OCI-LY3 (cell line): ENCODE measurements at regions not wholly inside any gene's neighbourhood (a gene's known extent, or its start where the extent isn't known, plus 50 kb on each side); places are given as distances from the start of the nearest gene placed in this dataset.

ENCODE experiments used
- H2AFZ ChIP-seq: fragments of 200-600, 300-600 bp; shearing (Covaris generic); 2 replicates; pipeline ENCODE4 v1.6.0; 2014; ENCODE audit warnings: antibody characterized with exemption, low read depth, low read length
- H3K27ac ChIP-seq: fragments of 200-600, 300-600 bp; sonication (generic); 2 replicates; pipeline ENCODE4 v1.5.1; 2014; ENCODE audit warnings: mild to moderate bottlenecking, low read length, moderate library complexity, mixed read lengths
- H3K27me3 ChIP-seq: fragments of 200-600, 300-600 bp; sonication (generic); 2 replicates; pipeline ENCODE4 v1.6.1; 2014; ENCODE audit warnings: low read depth, low read length, mixed read lengths
- H3K36me3 ChIP-seq: fragments of 200-600, 300-600 bp; sonication (generic); replicated peaks from 2 replicates; pipeline ENCODE3; 2014; ENCODE audit warnings: low read depth, low read length, mixed read lengths
- H3K4me1 ChIP-seq: fragments of 300-600, 200-600 bp; sonication (generic); 2 replicates; pipeline ENCODE4 v1.6.1; 2014; ENCODE audit warnings: low read length, mixed read lengths
- H3K4me2 ChIP-seq: fragments of 200-600, 300-600 bp; sonication (generic); 2 replicates; pipeline ENCODE4 v1.6.1; 2014; ENCODE audit warnings: low read length, mixed read lengths
- H3K4me3 ChIP-seq: fragments of 300-600, 200-600 bp; sonication (generic); 2 replicates; pipeline ENCODE4 v1.5.1; 2014; ENCODE audit warnings: antibody characterized with exemption, mild to moderate bottlenecking, low read length, moderate library complexity
- H3K79me2 ChIP-seq: fragments of 300-600, 200-600 bp; shearing (Covaris generic); 2 replicates; pipeline ENCODE4 v1.6.1; 2014; ENCODE audit warnings: mild to moderate bottlenecking, low read length, mixed read lengths
- H3K9ac ChIP-seq: fragments of 300-600, 200-600 bp; shearing (Covaris generic); 2 replicates; pipeline ENCODE4 v1.6.0; 2014; ENCODE audit warnings: mild to moderate bottlenecking, low read length, moderate library complexity
- H3K9me3 ChIP-seq: fragments of 200-600, 300-600 bp; shearing (Covaris generic); 2 replicates; pipeline ENCODE4 v1.6.1; 2014; ENCODE audit warnings: low read length, mixed read lengths; ENCODE audit not compliant: insufficient read depth
- H4K20me1 ChIP-seq: fragments of 200-600, 300-600 bp; sonication (generic); 2 replicates; pipeline ENCODE4 v1.6.1; 2016; ENCODE audit warnings: low read length, mixed read lengths; ENCODE audit not compliant: insufficient read depth
- EZH2phosphoT487 ChIP-seq: fragments of 200-600 bp; shearing (Covaris generic); IDR thresholded peaks from 2 replicates; pipeline ENCODE4 v1.6.1; 2018; ENCODE audit warnings: antibody characterized with exemption, mixed run types, low read depth
- TF ChIP-seq, protein P1 (sequence below): fragments of 200-600, 300-600 bp; sonication (generic); IDR thresholded peaks from 2 replicates; pipeline ENCODE4 v1.5.1; 2014; ENCODE audit warnings: antibody characterized with exemption, low read length, low read depth

DNA sequence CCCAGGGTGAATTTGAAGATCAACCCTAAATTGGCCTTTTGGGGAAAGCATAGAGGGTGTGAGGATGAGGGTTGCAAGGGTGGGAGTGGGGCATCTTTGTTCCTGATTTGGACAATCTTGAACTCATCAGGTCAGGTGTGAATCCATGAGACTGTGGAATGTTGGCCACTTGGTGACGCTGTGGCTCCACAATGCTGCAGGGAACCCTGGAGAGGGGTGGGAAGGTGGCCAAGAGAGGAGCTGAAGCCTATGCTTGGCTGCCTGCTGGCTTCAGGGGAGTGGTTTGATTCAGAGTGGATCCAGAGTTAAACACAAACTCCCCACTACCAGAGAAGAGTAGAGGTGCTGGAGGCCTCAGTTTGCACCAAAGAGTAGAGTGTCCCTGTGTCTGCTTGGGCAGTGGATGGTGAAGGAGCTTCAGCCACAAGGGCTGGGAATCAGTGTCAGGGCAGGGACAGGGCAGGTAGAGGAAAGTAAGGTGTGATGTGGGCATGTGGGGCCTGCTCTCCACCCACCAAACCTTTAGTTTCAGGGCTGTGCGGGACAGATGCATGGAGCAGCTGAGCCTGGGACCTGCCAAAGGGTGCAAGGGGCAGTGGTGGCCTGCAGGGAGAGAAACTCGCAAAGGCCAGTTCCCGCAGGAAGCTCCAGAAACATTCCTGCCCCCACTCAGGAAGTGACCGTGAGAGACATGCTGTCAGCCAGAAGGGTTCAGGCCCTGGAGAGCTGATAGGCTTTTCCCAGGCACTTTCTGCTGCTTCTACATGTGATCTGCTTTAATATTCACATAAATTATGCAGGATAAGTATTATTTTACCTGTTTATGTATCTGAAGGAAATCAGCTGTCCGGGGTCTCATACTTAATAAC lies 81.0 kb upstream of the PRSS58 start:
- no peaks in the 10 kb centered on the region for H3K9me3 ChIP-seq
- no peaks in the 10 kb centered on the region for H3K79me2 ChIP-seq
- no peak overlapping the region for H3K4me3 ChIP-seq
- H3K4me2 ChIP-seq: no peak overlapping the region
- H3K4me1 ChIP-seq: no peaks in the 10 kb centered on the region
- H2AFZ ChIP-seq: no peak overlapping the region
- TF ChIP-seq, protein P1, sequence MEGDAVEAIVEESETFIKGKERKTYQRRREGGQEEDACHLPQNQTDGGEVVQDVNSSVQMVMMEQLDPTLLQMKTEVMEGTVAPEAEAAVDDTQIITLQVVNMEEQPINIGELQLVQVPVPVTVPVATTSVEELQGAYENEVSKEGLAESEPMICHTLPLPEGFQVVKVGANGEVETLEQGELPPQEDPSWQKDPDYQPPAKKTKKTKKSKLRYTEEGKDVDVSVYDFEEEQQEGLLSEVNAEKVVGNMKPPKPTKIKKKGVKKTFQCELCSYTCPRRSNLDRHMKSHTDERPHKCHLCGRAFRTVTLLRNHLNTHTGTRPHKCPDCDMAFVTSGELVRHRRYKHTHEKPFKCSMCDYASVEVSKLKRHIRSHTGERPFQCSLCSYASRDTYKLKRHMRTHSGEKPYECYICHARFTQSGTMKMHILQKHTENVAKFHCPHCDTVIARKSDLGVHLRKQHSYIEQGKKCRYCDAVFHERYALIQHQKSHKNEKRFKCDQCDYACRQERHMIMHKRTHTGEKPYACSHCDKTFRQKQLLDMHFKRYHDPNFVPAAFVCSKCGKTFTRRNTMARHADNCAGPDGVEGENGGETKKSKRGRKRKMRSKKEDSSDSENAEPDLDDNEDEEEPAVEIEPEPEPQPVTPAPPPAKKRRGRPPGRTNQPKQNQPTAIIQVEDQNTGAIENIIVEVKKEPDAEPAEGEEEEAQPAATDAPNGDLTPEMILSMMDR: peak; percentile 20
- TF ChIP-seq EZH2phosphoT487: no peak
- peaks cover 55% of the 10 kb centered on the region for H3K27me3 ChIP-seq
- no peaks in the 10 kb centered on the region for H3K36me3 ChIP-seq
- no peaks in the 10 kb centered on the region for H4K20me1 ChIP-seq
- no peak overlapping the region for H3K9ac ChIP-seq
- H3K27ac ChIP-seq: no peak overlapping the region

DNA sequence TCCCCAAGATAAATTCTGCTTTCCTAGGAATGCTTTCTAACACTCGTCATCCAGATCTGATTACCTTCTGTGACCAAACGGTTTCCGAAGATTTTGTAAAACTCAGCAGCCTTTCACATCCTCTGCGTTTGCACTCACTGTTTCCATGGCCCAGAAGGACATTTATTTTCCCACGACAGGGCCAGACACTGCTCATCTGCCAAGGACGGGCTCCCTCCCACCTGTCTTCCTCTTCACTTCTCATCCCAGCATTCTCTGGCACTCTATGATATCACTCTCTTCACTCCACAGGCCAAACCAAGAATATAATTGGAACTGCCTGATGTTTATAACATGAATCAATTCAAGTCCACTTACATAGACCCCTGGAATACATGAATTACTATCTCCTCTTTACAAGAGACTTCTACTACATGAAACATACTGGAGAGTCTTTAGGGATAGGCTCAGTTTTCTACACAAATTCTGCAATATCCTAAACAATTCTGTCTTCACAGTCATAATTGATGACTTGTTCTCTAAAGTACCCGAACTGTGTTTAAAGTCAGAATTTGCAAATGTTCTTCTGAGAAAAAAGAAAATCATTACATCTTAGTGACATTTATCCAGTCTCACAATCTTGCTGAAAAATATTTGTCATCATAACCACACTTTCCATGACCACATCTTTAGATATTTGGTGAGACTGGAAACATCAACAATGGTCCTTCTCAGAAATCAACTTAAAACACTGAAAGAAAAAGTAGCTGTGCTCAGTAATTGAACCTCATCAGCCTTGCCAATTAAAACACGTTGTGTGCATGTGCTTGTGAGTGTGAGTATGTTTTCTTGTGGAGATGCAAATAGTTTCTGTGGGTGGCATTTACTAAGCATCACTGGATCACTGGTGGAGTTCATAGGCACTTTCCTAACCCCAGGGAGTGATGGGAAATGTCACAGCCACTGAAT lies 79.5 kb upstream of the PRSS58 start:
- no peak overlapping the region for H2AFZ ChIP-seq
- no peak overlapping the region for H3K4me2 ChIP-seq
- no peaks in the 10 kb centered on the region for H3K36me3 ChIP-seq
- peaks cover 48% of the 10 kb centered on the region for H3K27me3 ChIP-seq
- no peaks in the 10 kb centered on the region for H3K79me2 ChIP-seq
- no peaks in the 10 kb centered on the region for H3K4me1 ChIP-seq
- H3K27ac ChIP-seq: no peak overlapping the region
- H3K9me3 ChIP-seq: no peaks in the 10 kb centered on the region
- no peak for TF ChIP-seq EZH2phosphoT487
- TF ChIP-seq, protein P1: no peak
- no peak overlapping the region for H3K4me3 ChIP-seq
- no peak overlapping the region for H3K9ac ChIP-seq
- no peaks in the 10 kb centered on the region for H4K20me1 ChIP-seq

DNA sequence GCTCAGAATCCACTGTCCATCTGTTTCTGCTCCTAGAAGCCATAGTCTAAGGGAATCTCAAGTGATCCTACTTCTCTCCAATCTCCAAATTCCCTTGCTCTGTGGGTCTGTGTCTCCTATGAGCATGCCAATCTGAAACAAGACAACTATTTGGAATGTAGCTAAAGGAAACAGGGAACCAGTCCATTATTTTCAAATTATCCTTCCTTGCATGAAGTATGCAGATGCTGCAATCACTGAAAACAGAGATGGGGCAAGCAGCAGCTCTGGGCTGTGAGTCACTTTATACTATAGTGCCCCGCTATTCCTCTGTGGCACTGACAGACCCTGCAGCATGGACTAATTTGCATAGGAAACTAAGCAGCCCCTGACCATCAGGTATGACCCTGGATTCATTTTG lies 76.9 kb upstream of the PRSS58 start:
- no peak overlapping the region for H2AFZ ChIP-seq
- no peaks in the 10 kb centered on the region for H4K20me1 ChIP-seq
- H3K4me2 ChIP-seq: no peak overlapping the region
- no peaks in the 10 kb centered on the region for H3K79me2 ChIP-seq
- no peak overlapping the region for H3K4me3 ChIP-seq
- H3K36me3 ChIP-seq: no peaks in the 10 kb centered on the region
- H3K9me3 ChIP-seq: no peaks in the 10 kb centered on the region
- no peak overlapping the region for H3K27ac ChIP-seq
- H3K9ac ChIP-seq: no peak overlapping the region
- peaks cover 48% of the 10 kb centered on the region for H3K27me3 ChIP-seq
- no peak for TF ChIP-seq EZH2phosphoT487
- TF ChIP-seq, protein P1: no peak
- no peaks in the 10 kb centered on the region for H3K4me1 ChIP-seq

DNA sequence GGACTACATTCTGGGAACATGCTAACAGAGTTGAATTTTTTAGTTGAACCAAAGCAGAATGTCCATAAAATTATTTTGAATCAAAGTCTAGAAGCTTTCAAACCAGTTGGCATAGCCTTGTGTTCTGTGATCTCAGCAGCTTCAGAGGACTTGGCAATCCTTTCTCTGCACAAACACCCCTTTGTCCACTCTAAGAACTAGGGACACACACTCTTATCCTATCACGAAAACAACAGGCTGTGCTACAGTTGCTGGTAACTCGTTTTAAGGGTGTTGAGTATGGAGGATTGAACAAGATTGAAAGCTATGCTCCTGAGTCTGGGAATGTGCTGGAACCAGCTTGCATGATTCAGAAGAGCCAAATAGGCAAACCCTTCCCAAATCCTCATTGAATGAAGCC lies 76.4 kb upstream of the PRSS58 start:
- H3K9me3 ChIP-seq: no peaks in the 10 kb centered on the region
- TF ChIP-seq, protein P1: no peak
- no peak for TF ChIP-seq EZH2phosphoT487

More for the DNA sequence above, 76.4 kb upstream of the PRSS58 start:
- Histone ChIP-seq H3K4me2 (no peak overlapping the region), H3K27ac (no peak overlapping the region), H2AFZ (no peak overlapping the region), H3K79me2 (no peaks in the 10 kb centered on the region), H3K27me3 (peaks cover 53% of the 10 kb centered on the region), H3K4me3 (no peak overlapping the region), H3K4me1 (no peaks in the 10 kb centered on the region), H3K36me3 (no peaks in the 10 kb centered on the region), H3K9ac (no peak overlapping the region), H4K20me1 (no peaks in the 10 kb centered on the region)
